ENCODE measurements at regions not wholly inside any gene's neighbourhood (a gene's known extent, or its start where the extent isn't known, plus 50 kb on each side); places are given as distances from the start of the nearest gene placed in this dataset.

DNA sequence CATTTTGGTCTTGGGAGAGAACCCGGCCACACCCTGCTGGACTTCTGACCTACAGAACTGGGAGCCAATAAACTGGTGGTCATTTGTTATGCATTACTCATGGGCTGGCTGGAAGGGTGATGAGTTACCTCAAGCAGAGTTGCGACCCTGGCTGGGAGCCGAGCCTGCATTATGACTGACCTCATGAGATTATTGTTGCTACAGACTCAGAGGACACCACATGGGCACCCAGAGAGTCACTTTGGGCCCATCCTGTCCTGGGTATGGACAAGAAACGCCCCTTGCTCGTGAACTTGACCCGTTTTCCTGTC is 531.7 kb downstream of the TBC1D22A start:
- TF ChIP-seq, protein P1, sequence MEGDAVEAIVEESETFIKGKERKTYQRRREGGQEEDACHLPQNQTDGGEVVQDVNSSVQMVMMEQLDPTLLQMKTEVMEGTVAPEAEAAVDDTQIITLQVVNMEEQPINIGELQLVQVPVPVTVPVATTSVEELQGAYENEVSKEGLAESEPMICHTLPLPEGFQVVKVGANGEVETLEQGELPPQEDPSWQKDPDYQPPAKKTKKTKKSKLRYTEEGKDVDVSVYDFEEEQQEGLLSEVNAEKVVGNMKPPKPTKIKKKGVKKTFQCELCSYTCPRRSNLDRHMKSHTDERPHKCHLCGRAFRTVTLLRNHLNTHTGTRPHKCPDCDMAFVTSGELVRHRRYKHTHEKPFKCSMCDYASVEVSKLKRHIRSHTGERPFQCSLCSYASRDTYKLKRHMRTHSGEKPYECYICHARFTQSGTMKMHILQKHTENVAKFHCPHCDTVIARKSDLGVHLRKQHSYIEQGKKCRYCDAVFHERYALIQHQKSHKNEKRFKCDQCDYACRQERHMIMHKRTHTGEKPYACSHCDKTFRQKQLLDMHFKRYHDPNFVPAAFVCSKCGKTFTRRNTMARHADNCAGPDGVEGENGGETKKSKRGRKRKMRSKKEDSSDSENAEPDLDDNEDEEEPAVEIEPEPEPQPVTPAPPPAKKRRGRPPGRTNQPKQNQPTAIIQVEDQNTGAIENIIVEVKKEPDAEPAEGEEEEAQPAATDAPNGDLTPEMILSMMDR (conservative IDR thresholded peaks at IDR 0.05; ENCODE audit: low read depth, low read length) = no peak
- TF ChIP-seq NFE2L2 (IDR thresholded peaks at IDR 0.05; ENCODE audit: low read depth, low read length) (no peak), RAD21 (IDR thresholded peaks at IDR 0.05; ENCODE audit: low read length) (no peak), SMC3 (IDR thresholded peaks at IDR 0.05; ENCODE audit: low read depth, low read length) (no peak), RFX5 (IDR thresholded peaks at IDR 0.05; ENCODE audit: low read depth, low read length) (no peak), CEBPB (IDR thresholded peaks at IDR 0.05; ENCODE audit: low read depth, low read length) (no peak)
- TF ChIP-seq, protein P2, sequence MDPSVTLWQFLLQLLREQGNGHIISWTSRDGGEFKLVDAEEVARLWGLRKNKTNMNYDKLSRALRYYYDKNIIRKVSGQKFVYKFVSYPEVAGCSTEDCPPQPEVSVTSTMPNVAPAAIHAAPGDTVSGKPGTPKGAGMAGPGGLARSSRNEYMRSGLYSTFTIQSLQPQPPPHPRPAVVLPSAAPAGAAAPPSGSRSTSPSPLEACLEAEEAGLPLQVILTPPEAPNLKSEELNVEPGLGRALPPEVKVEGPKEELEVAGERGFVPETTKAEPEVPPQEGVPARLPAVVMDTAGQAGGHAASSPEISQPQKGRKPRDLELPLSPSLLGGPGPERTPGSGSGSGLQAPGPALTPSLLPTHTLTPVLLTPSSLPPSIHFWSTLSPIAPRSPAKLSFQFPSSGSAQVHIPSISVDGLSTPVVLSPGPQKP (IDR thresholded peaks at IDR 0.05; ENCODE audit: borderline replicate concordance, low read depth, low read length) = no peak

Measured in IMR-90 (cell line).